T-helper 17 cell (primary cell): ENCODE measurements at regions not wholly inside any gene's neighbourhood (a gene's known extent, or its start where the extent isn't known, plus 50 kb on each side); places are given as distances from the start of the nearest gene placed in this dataset.
A peak's percentile ranks its signal among the peaks of the same experiment; 100 is the strongest.

ENCODE experiments used
- ATAC-seq: fragments of 150-1000 bp; cut with Tn5 transposase; 2 replicates; pipeline ENCODE4 v1.10.0; 2021; ENCODE audit warnings: mild to moderate bottlenecking, moderate library complexity
- DNase-seq, 3 donors: peaks; one replicate each; pipeline versions ENCODE4 v3.0.0 to v3.0.0-alpha.2; 2020 to 2021
- H3K9me3 ChIP-seq: one replicate; pipeline ENCODE4 v1.7.0; 2013; ENCODE audit warnings: low read length, mild to moderate bottlenecking; ENCODE audit not compliant: control insufficient read depth, poor library complexity, severe bottlenecking
- H3K27ac Mint-ChIP-seq: one replicate; pipeline ENCODE4 v1.8.0; 2022; ENCODE audit warnings: mild to moderate bottlenecking, moderate library complexity, mixed read lengths
- H3K27me3 Mint-ChIP-seq: one replicate; pipeline ENCODE4 v1.8.0; 2022; ENCODE audit warnings: mixed read lengths
- H3K36me3 Mint-ChIP-seq: one replicate; pipeline ENCODE4 v1.8.0; 2022; ENCODE audit warnings: low read depth, mixed read lengths
- H3K4me1 Mint-ChIP-seq: one replicate; pipeline ENCODE4 v1.8.0; 2022; ENCODE audit warnings: mild to moderate bottlenecking, mixed read lengths
- H3K4me3 Mint-ChIP-seq: one replicate; pipeline ENCODE4 v1.8.0; 2022; ENCODE audit warnings: mild to moderate bottlenecking, moderate library complexity, mixed read lengths

GRCh38 chr5:88486431-88486830, 217.8 kb upstream of the TMEM161B start:
- Mint-ChIP-seq H3K4me1 (peaks cover 2% of the 10 kb centered on the region), H3K36me3 (no peaks in the 10 kb centered on the region), H3K27me3 (peaks cover 9% of the 10 kb centered on the region), H3K4me3 (no peak overlapping the region), H3K27ac (no peak overlapping the region)
- no peaks in the 10 kb centered on the region for H3K9me3 ChIP-seq
- ATAC-seq (no peak), DNase-seq (no peak)

GRCh38 chr5:88485531-88485930, 216.9 kb upstream of the TMEM161B start:
- DNase-seq (no peak), ATAC-seq (no peak)
- H3K4me1 Mint-ChIP-seq = peaks cover 3% of the 10 kb centered on the region
- H3K27ac Mint-ChIP-seq = no peak overlapping the region
- no peaks in the 10 kb centered on the region for H3K36me3 Mint-ChIP-seq
- peaks cover 18% of the 10 kb centered on the region for H3K27me3 Mint-ChIP-seq
- H3K4me3 Mint-ChIP-seq = no peak overlapping the region
- no peaks in the 10 kb centered on the region for H3K9me3 ChIP-seq

GRCh38 chr5:88483964-88484672, 215.5 kb upstream of the TMEM161B start:
- Mint-ChIP-seq H3K36me3 (no peaks in the 10 kb centered on the region), H3K4me1 (peaks cover 3% of the 10 kb centered on the region), H3K4me3 (no peak overlapping the region), H3K27me3 (peaks cover 22% of the 10 kb centered on the region), H3K27ac (peak overlapping the region; percentile 21)
- no peaks in the 10 kb centered on the region for H3K9me3 ChIP-seq
- DNase-seq (no peak), ATAC-seq (no peak)

GRCh38 chr5:88480801-88481499, 212.3 kb upstream of the TMEM161B start:
- DNase-seq (no peak), ATAC-seq (no peak)
- Mint-ChIP-seq H3K4me3 (no peak overlapping the region), H3K36me3 (no peaks in the 10 kb centered on the region), H3K27me3 (peaks cover 28% of the 10 kb centered on the region), H3K27ac (no peak overlapping the region), H3K4me1 (peaks cover 2% of the 10 kb centered on the region)
- no peaks in the 10 kb centered on the region for H3K9me3 ChIP-seq

GRCh38 chr5:88480245-88480644, 211.6 kb upstream of the TMEM161B start:
- Mint-ChIP-seq H3K4me1 (peaks cover 2% of the 10 kb centered on the region), H3K4me3 (no peak overlapping the region), H3K27ac (no peak overlapping the region), H3K36me3 (no peaks in the 10 kb centered on the region), H3K27me3 (peaks cover 33% of the 10 kb centered on the region)
- ATAC-seq (no peak), DNase-seq (no peak)
- H3K9me3 ChIP-seq = no peaks in the 10 kb centered on the region

GRCh38 chr5:88474574-88474973, 205.9 kb upstream of the TMEM161B start:
- no peak overlapping the region for H3K4me3 Mint-ChIP-seq
- no peaks in the 10 kb centered on the region for H3K36me3 Mint-ChIP-seq
- ATAC-seq (no peak), DNase-seq (no peak)
- H3K9me3 ChIP-seq = no peaks in the 10 kb centered on the region
- H3K27me3 Mint-ChIP-seq = peaks cover 35% of the 10 kb centered on the region
- H3K27ac Mint-ChIP-seq = no peak overlapping the region
- no peaks in the 10 kb centered on the region for H3K4me1 Mint-ChIP-seq

- H3K36me3 Mint-ChIP-seq = no peaks in the 10 kb centered on the region
- H3K4me1 Mint-ChIP-seq = no peaks in the 10 kb centered on the region
- no peak overlapping the region for H3K4me3 Mint-ChIP-seq
- H3K9me3 ChIP-seq = no peaks in the 10 kb centered on the region
- DNase-seq (no peak), ATAC-seq (no peak)
- no peak overlapping the region for H3K27ac Mint-ChIP-seq
- H3K27me3 Mint-ChIP-seq = peaks cover 29% of the 10 kb centered on the region
Measured at GRCh38 chr5:88470745-88471144, 202.1 kb upstream of the TMEM161B start.

GRCh38 chr5:88459971-88460370, 191.3 kb upstream of the TMEM161B start:
- no peaks in the 10 kb centered on the region for H3K9me3 ChIP-seq
- Mint-ChIP-seq H3K27ac (no peak overlapping the region), H3K4me3 (no peak overlapping the region), H3K27me3 (peaks cover 29% of the 10 kb centered on the region), H3K36me3 (no peaks in the 10 kb centered on the region), H3K4me1 (no peaks in the 10 kb centered on the region)
- ATAC-seq (no peak), DNase-seq (no peak)

- Mint-ChIP-seq H3K4me3 (no peak overlapping the region), H3K27me3 (peaks cover 30% of the 10 kb centered on the region), H3K36me3 (no peaks in the 10 kb centered on the region), H3K27ac (no peak overlapping the region), H3K4me1 (no peaks in the 10 kb centered on the region)
- no peaks in the 10 kb centered on the region for H3K9me3 ChIP-seq
- DNase-seq = no peak
- no peak for ATAC-seq
Measured at GRCh38 chr5:88452820-88453219, 184.2 kb upstream of the TMEM161B start.

- DNase-seq (no peak), ATAC-seq (no peak)
- Mint-ChIP-seq H3K4me3 (no peak overlapping the region), H3K27ac (no peak overlapping the region), H3K36me3 (no peaks in the 10 kb centered on the region), H3K4me1 (no peaks in the 10 kb centered on the region), H3K27me3 (peaks cover 18% of the 10 kb centered on the region)
- no peaks in the 10 kb centered on the region for H3K9me3 ChIP-seq
Measured at GRCh38 chr5:88450239-88450638, 181.6 kb upstream of the TMEM161B start.

- H3K27ac Mint-ChIP-seq = no peak overlapping the region
- no peaks in the 10 kb centered on the region for H3K27me3 Mint-ChIP-seq
- H3K9me3 ChIP-seq = no peaks in the 10 kb centered on the region
- ATAC-seq = no peak
- no peak for DNase-seq
- no peaks in the 10 kb centered on the region for H3K4me1 Mint-ChIP-seq
- H3K4me3 Mint-ChIP-seq = no peak overlapping the region
- no peaks in the 10 kb centered on the region for H3K36me3 Mint-ChIP-seq
Measured at GRCh38 chr5:88438006-88438405, 169.4 kb upstream of the TMEM161B start.

GRCh38 chr5:88436290-88436689, 167.6 kb upstream of the TMEM161B start:
- H3K27ac Mint-ChIP-seq = no peak overlapping the region
- no peaks in the 10 kb centered on the region for H3K36me3 Mint-ChIP-seq
- ATAC-seq (no peak), DNase-seq (no peak)
- no peaks in the 10 kb centered on the region for H3K9me3 ChIP-seq
- H3K27me3 Mint-ChIP-seq = no peaks in the 10 kb centered on the region
- no peaks in the 10 kb centered on the region for H3K4me1 Mint-ChIP-seq
- no peak overlapping the region for H3K4me3 Mint-ChIP-seq

- Mint-ChIP-seq H3K27me3 (peaks cover 15% of the 10 kb centered on the region), H3K36me3 (no peaks in the 10 kb centered on the region), H3K4me3 (no peak overlapping the region), H3K4me1 (no peaks in the 10 kb centered on the region), H3K27ac (no peak overlapping the region)
- ATAC-seq (no peak), DNase-seq (no peak)
- no peaks in the 10 kb centered on the region for H3K9me3 ChIP-seq
Measured at GRCh38 chr5:88428633-88429032, 160.0 kb upstream of the TMEM161B start.

GRCh38 chr5:88426441-88426840, 157.8 kb upstream of the TMEM161B start:
- no peak for DNase-seq
- Mint-ChIP-seq H3K27ac (no peak overlapping the region), H3K4me3 (no peak overlapping the region), H3K36me3 (no peaks in the 10 kb centered on the region), H3K27me3 (peaks cover 21% of the 10 kb centered on the region), H3K4me1 (no peaks in the 10 kb centered on the region)
- no peak for ATAC-seq
- H3K9me3 ChIP-seq = no peaks in the 10 kb centered on the region
